ENCODE measurements at regions not wholly inside any gene's neighbourhood (a gene's known extent, or its start where the extent isn't known, plus 50 kb on each side); places are given as distances from the start of the nearest gene placed in this dataset.
"Not testable (repeated sequence)": the region's sequence is repeated elsewhere in the genome, so short reads cannot be mapped to it uniquely, and the experiment has no call there.

GRCh38 chr2:595141-595815 lies 81.9 kb downstream of the TMEM18 start:
- no peak for DNase-seq

- no peak for DNase-seq
Observed at GRCh38 chr2:594297-594949, 82.8 kb downstream of the TMEM18 start.

- no peak for DNase-seq
Observed at GRCh38 chr2:593356-594026, 83.7 kb downstream of the TMEM18 start.

GRCh38 chr2:592737-593136 lies 84.5 kb downstream of the TMEM18 start:
- no peak for DNase-seq

GRCh38 chr2:590214-591175 lies 86.7 kb downstream of the TMEM18 start:
- no peak for DNase-seq

GRCh38 chr2:589281-590130 lies 87.7 kb downstream of the TMEM18 start:
- DNase-seq: no peak

GRCh38 chr2:588074-588645 lies 89.0 kb downstream of the TMEM18 start:
- no peak for DNase-seq

- no peak for DNase-seq
Observed at GRCh38 chr2:587087-587960, 89.9 kb downstream of the TMEM18 start.

- no peak for DNase-seq
Observed at GRCh38 chr2:586641-587076, 90.5 kb downstream of the TMEM18 start.

- no peak for DNase-seq
Observed at GRCh38 chr2:584863-585823, 92.1 kb downstream of the TMEM18 start.

- no peak for DNase-seq
Observed at GRCh38 chr2:583666-584065, 93.5 kb downstream of the TMEM18 start.

- DNase-seq: no peak
Observed at GRCh38 chr2:582792-583528, 94.2 kb downstream of the TMEM18 start.

- not testable (repeated sequence) for DNase-seq
Observed at GRCh38 chr2:582289-582688, 94.9 kb downstream of the TMEM18 start.

- DNase-seq: no peak
Observed at GRCh38 chr2:579961-580360, 97.2 kb downstream of the TMEM18 start.

- no peak for DNase-seq
Observed at GRCh38 chr2:579351-579886, 97.8 kb downstream of the TMEM18 start.

- DNase-seq: no peak
Observed at GRCh38 chr2:576292-576691, 100.9 kb downstream of the TMEM18 start.

- DNase-seq: no peak
Observed at GRCh38 chr2:575727-576236, 101.4 kb downstream of the TMEM18 start.
